Common myeloid progenitor, CD34-positive (primary cell): ENCODE measurements at regions not wholly inside any gene's neighbourhood (a gene's known extent, or its start where the extent isn't known, plus 50 kb on each side); places are given as distances from the start of the nearest gene placed in this dataset.

Experiments
- CTCF ChIA-PET: fragments of 350-600 bp; sonication (Branson Sonifier 250); formaldehyde crosslinking; loops from one replicate; lab custom pipeline; 2021; ENCODE audit warnings: antibody characterized with exemption; lab: Charles Lee
- POLR2A ChIA-PET: fragments of 350-600 bp; sonication (Branson Sonifier 250); formaldehyde crosslinking; loops from one replicate; lab custom pipeline; 2021; ENCODE audit warnings: antibody characterized with exemption; lab: Charles Lee
- DNase-seq, 3 donors: peaks; one replicate each; pipeline versions ENCODE4 v3.0.0 to v3.0.0-alpha.2; 2013
- H3K27ac ChIP-seq, 2 experiments: 1 replicate in 1 of 2; 2 replicates in 1 of 2; pipeline ENCODE4 v1.7.0; 2013; ENCODE audit warnings: inconsistent platforms in 2 of 2, low read length in 2 of 2, mild to moderate bottlenecking in 2 of 2, low read depth in 1 of 2, moderate library complexity in 1 of 2; ENCODE audit not compliant: severe bottlenecking in 2 of 2, insufficient read depth in 1 of 2, poor library complexity in 1 of 2
- H3K27me3 ChIP-seq, 5 experiments: replicated peaks in 2 of 5; 1 replicate in 3 of 5; 2 replicates in 2 of 5; pipeline versions ENCODE4 v1.6.1 to v1.7.0; 2013; ENCODE audit warnings: low read length in 4 of 5, mild to moderate bottlenecking in 2 of 5, moderate library complexity in 2 of 5, inconsistent platforms in 1 of 5; ENCODE audit not compliant: insufficient read depth in 5 of 5, control insufficient read depth in 4 of 5
- H3K36me3 ChIP-seq, 4 experiments: 1 replicate in 2 of 4; 2 replicates in 2 of 4; pipeline versions ENCODE4 v1.6.1 to v1.7.0; 2013; ENCODE audit warnings: low read length in 3 of 4, control low read depth in 1 of 4, mild to moderate bottlenecking in 1 of 4; ENCODE audit not compliant: control insufficient read depth in 4 of 4, insufficient read depth in 4 of 4
- H3K4me1 ChIP-seq, 4 experiments: 1 replicate in 3 of 4; 2 replicates in 1 of 4; pipeline versions ENCODE4 v1.6.1 to v1.7.1; 2013; ENCODE audit warnings: low read length in 3 of 4, mild to moderate bottlenecking in 3 of 4, control low read depth in 1 of 4, inconsistent platforms in 1 of 4, moderate library complexity in 1 of 4; ENCODE audit not compliant: control insufficient read depth in 4 of 4, insufficient read depth in 4 of 4; ENCODE audit errors: control extremely low read depth in 1 of 4
- H3K4me3 ChIP-seq, 7 experiments: 1 replicate in 4 of 7; 2 replicates in 3 of 7; pipeline versions ENCODE4 v1.5.1 to v1.7.0; 2013; ENCODE audit warnings: mild to moderate bottlenecking in 7 of 7, low read length in 6 of 7, moderate library complexity in 6 of 7, inconsistent platforms in 2 of 7, low read depth in 2 of 7, control low read depth in 1 of 7; ENCODE audit not compliant: insufficient read depth in 4 of 7, control insufficient read depth in 1 of 7; ENCODE audit errors: extremely low read depth in 1 of 7
- H3K9me3 ChIP-seq, 5 experiments: 1 replicate in 4 of 5; 2 replicates in 1 of 5; pipeline versions ENCODE4 v1.6.1 to v1.7.1; 2013; ENCODE audit warnings: low read length in 4 of 5, mild to moderate bottlenecking in 2 of 5, inconsistent platforms in 1 of 5, low read depth in 1 of 5, moderate library complexity in 1 of 5; ENCODE audit not compliant: control insufficient read depth in 4 of 5, insufficient read depth in 2 of 5; ENCODE audit errors: control extremely low read depth in 1 of 5
- WGBS: methylation state at CpG from one replicate; pipeline ENCODE4 v1.1.5; 2013; ENCODE audit not compliant: insufficient coverage; 5-methylcytosine and 5-hydroxymethylcytosine counted together

- no peak overlapping the region for H3K4me3 ChIP-seq
- peak; percentile 11 to 70 (median 44) for DNase-seq
- H3K27ac ChIP-seq: no peak overlapping the region
- no peaks in the 10 kb centered on the region for H3K9me3 ChIP-seq
- ChIA-PET CTCF (interaction anchor here (0.7 kb wide), 1 partner anchor 10 kb away, joined by 3 read pairs; no protein-coding TSS in a partner anchor), POLR2A (no interaction called here)
- no peaks in the 10 kb centered on the region for H3K36me3 ChIP-seq
- H3K27me3 ChIP-seq: no peaks in the 10 kb centered on the region
- WGBS: 60% methylated on average over 1 of the region's 3 CpGs
- H3K4me1 ChIP-seq: no peaks in the 10 kb centered on the region
Measured at GRCh38 chr3:153008226-153008625, 153.8 kb upstream of the RAP2B start.

GRCh38 chr3:153023896-153024295, 138.1 kb upstream of the RAP2B start:
- Histone ChIP-seq H3K36me3 (no peaks in the 10 kb centered on the region), H3K4me1 (peaks cover 0 to 24% (median 5%) of the 10 kb centered on the region in 4 experiments), H3K9me3 (no peaks in the 10 kb centered on the region), H3K27me3 (no peaks in the 10 kb centered on the region), H3K4me3 (no peak overlapping the region), H3K27ac (no peak overlapping the region)
- DNase-seq: peak in 2 of 3 donors; percentile 44 to 48
- ChIA-PET CTCF (interaction anchor here (1.4 kb wide), 1 partner anchor 10 kb away, joined by 3 read pairs; no protein-coding TSS in a partner anchor), POLR2A (no interaction called here)
- 72% methylated on average over 2 of the region's 5 CpGs for WGBS

GRCh38 chr3:153026026-153026425, 136.0 kb upstream of the RAP2B start:
- ChIA-PET POLR2A (no interaction called here), CTCF (interaction anchor here (0.9 to 1.2 kb wide), 7 partner anchors 10 to 1228 kb away, joined by 3 to 4 read pairs (median 3); no protein-coding TSS in a partner anchor)
- no peak overlapping the region for H3K27ac ChIP-seq
- peaks cover 0 to 24% (median 5%) of the 10 kb centered on the region in 4 experiments for H3K4me1 ChIP-seq
- H3K9me3 ChIP-seq: no peaks in the 10 kb centered on the region
- WGBS: 80% methylated on average over 1 of the region's 3 CpGs
- peak; percentile 36 to 70 (median 65) for DNase-seq
- no peaks in the 10 kb centered on the region for H3K27me3 ChIP-seq
- no peaks in the 10 kb centered on the region for H3K36me3 ChIP-seq
- H3K4me3 ChIP-seq: no peak overlapping the region

GRCh38 chr3:153028381-153028780, 133.6 kb upstream of the RAP2B start:
- Histone ChIP-seq H3K4me1 (peaks cover 0 to 22% (median 5%) of the 10 kb centered on the region in 4 experiments), H3K36me3 (no peaks in the 10 kb centered on the region), H3K27ac (no peak overlapping the region), H3K4me3 (peak overlapping the region in 3 of 7 experiments; percentile 16 to 49 (median 39)), H3K27me3 (no peaks in the 10 kb centered on the region), H3K9me3 (no peaks in the 10 kb centered on the region)
- WGBS: 7% methylated on average over 5 of the region's 6 CpGs
- peak; percentile 8 to 47 (median 38) for DNase-seq
- ChIA-PET CTCF (interaction anchor here (1.1 kb wide), 1 partner anchor 736 kb away, joined by 3 read pairs; no protein-coding TSS in a partner anchor), POLR2A (no interaction called here)

GRCh38 chr3:153029350-153029749, 132.7 kb upstream of the RAP2B start:
- ChIA-PET POLR2A (no interaction called here), CTCF (interaction anchor here (1.1 kb wide), 1 partner anchor 735 kb away, joined by 3 read pairs; no protein-coding TSS in a partner anchor)
- 90% methylated on average over 2 of the region's 6 CpGs for WGBS
- Histone ChIP-seq H3K36me3 (no peaks in the 10 kb centered on the region), H3K4me3 (no peak overlapping the region), H3K4me1 (peaks cover 0 to 12% (median 5%) of the 10 kb centered on the region in 4 experiments), H3K27ac (no peak overlapping the region), H3K9me3 (no peaks in the 10 kb centered on the region), H3K27me3 (no peaks in the 10 kb centered on the region)
- DNase-seq: peak in 1 of 3 donors; percentile 22

- ChIA-PET POLR2A (no interaction called here), CTCF (interaction anchor here (0.6 to 1.7 kb wide), 2 partner anchors 10 to 1770 kb away, joined by 3 to 5 read pairs; no protein-coding TSS in a partner anchor)
- WGBS: no CpG with 5 or more reads among the region's 1 CpG
- no peak overlapping the region for H3K4me3 ChIP-seq
- H3K4me1 ChIP-seq: peaks cover 0 to 8% (median 3%) of the 10 kb centered on the region in 4 experiments
- H3K36me3 ChIP-seq: no peaks in the 10 kb centered on the region
- DNase-seq: no peak
- H3K27me3 ChIP-seq: no peaks in the 10 kb centered on the region
- H3K9me3 ChIP-seq: no peaks in the 10 kb centered on the region
- H3K27ac ChIP-seq: no peak overlapping the region
Measured at GRCh38 chr3:153032891-153033290, 129.1 kb upstream of the RAP2B start.

- no peak for DNase-seq
- no peak overlapping the region for H3K27ac ChIP-seq
- CTCF ChIA-PET: no interaction called here
- H3K4me1 ChIP-seq: no peaks in the 10 kb centered on the region
- H3K4me3 ChIP-seq: no peak overlapping the region
- no peaks in the 10 kb centered on the region for H3K36me3 ChIP-seq
- POLR2A ChIA-PET: no interaction called here
- no peaks in the 10 kb centered on the region for H3K27me3 ChIP-seq
- H3K9me3 ChIP-seq: no peaks in the 10 kb centered on the region
- WGBS: 100% methylated on average over 1 of the region's 2 CpGs
Measured at GRCh38 chr3:153036846-153037245, 125.2 kb upstream of the RAP2B start.
